IMR-90 (cell line): ENCODE measurements at regions not wholly inside any gene's neighbourhood (a gene's known extent, or its start where the extent isn't known, plus 50 kb on each side); places are given as distances from the start of the nearest gene placed in this dataset.

ENCODE experiments used
- CEBPB ChIP-seq: IDR thresholded peaks from 2 replicates; pipeline ENCODE4 v1.6.1; 2012; ENCODE audit warnings: low read depth, low read length, improper control_type of control experiment
- CTCF ChIP-seq: conservative IDR thresholded peaks from 2 replicates; pipeline ENCODE4 v1.5.1; 2012; ENCODE audit warnings: mild to moderate bottlenecking, low read depth, low read length, improper control_type of control experiment

- no peak for TF ChIP-seq CTCF
- no peak for TF ChIP-seq CEBPB
Measured at GRCh38 chr1:57671750-57672149, 247.9 kb upstream of the DAB1 start.
